NCI-H2081 (cell line): ENCODE measurements at regions not wholly inside any gene's neighbourhood (a gene's known extent, or its start where the extent isn't known, plus 50 kb on each side); places are given as distances from the start of the nearest gene placed in this dataset.
"Not testable (repeated sequence)": the region's sequence is repeated elsewhere in the genome, so short reads cannot be mapped to it uniquely, and the experiment has no call there.

Source experiments
- DNase-seq, 2 experiments: peaks; one replicate each; lab custom pipeline; 2025; lab: John Stamatoyannopoulos, UW

- no peak for DNase-seq
Measured at GRCh38 chr10:33861016-33861704, 526.7 kb upstream of the NRP1 start.

GRCh38 chr10:33860552-33860951 lies 526.1 kb upstream of the NRP1 start:
- DNase-seq = no peak

- DNase-seq = no peak
Measured at GRCh38 chr10:33859319-33860022, 525.0 kb upstream of the NRP1 start.

- no peak for DNase-seq
Measured at GRCh38 chr10:33858326-33858725, 523.9 kb upstream of the NRP1 start.

- DNase-seq = not testable (repeated sequence)
Measured at GRCh38 chr10:33853221-33853620, 518.8 kb upstream of the NRP1 start.

GRCh38 chr10:33843379-33843778 lies 508.9 kb upstream of the NRP1 start:
- DNase-seq = no peak

GRCh38 chr10:33841678-33842077 lies 507.2 kb upstream of the NRP1 start:
- DNase-seq = no peak

- DNase-seq = no peak
Measured at GRCh38 chr10:33838731-33839130, 504.3 kb upstream of the NRP1 start.

GRCh38 chr10:33837736-33838135 lies 503.3 kb upstream of the NRP1 start:
- no peak for DNase-seq

- DNase-seq = no peak
Measured at GRCh38 chr10:33835556-33835955, 501.1 kb upstream of the NRP1 start.

- DNase-seq = no peak
Measured at GRCh38 chr10:33833566-33833965, 499.1 kb upstream of the NRP1 start.

GRCh38 chr10:33832124-33832787 lies 497.8 kb upstream of the NRP1 start:
- DNase-seq = no peak

- no peak for DNase-seq
Measured at GRCh38 chr10:33831591-33831990, 497.1 kb upstream of the NRP1 start.

GRCh38 chr10:33829899-33830298 lies 495.4 kb upstream of the NRP1 start:
- DNase-seq = not testable (repeated sequence)

- no peak for DNase-seq
Measured at GRCh38 chr10:33828592-33828991, 494.1 kb upstream of the NRP1 start.

- DNase-seq = no peak
Measured at GRCh38 chr10:33826186-33826585, 491.7 kb upstream of the NRP1 start.

- DNase-seq = no peak
Measured at GRCh38 chr10:33822774-33823173, 488.3 kb upstream of the NRP1 start.

- no peak for DNase-seq
Measured at GRCh38 chr10:33820531-33820930, 486.1 kb upstream of the NRP1 start.

GRCh38 chr10:33819206-33819605 lies 484.7 kb upstream of the NRP1 start:
- no peak for DNase-seq

GRCh38 chr10:33818343-33818742 lies 483.9 kb upstream of the NRP1 start:
- DNase-seq = no peak

- DNase-seq = no peak
Measured at GRCh38 chr10:33817605-33818004, 483.1 kb upstream of the NRP1 start.

GRCh38 chr10:33815776-33816175 lies 481.3 kb upstream of the NRP1 start:
- DNase-seq = no peak

- no peak for DNase-seq
Measured at GRCh38 chr10:33813871-33814270, 479.4 kb upstream of the NRP1 start.
